Smooth muscle cell (in vitro differentiated cells): ENCODE measurements at regions not wholly inside any gene's neighbourhood (a gene's known extent, or its start where the extent isn't known, plus 50 kb on each side); places are given as distances from the start of the nearest gene placed in this dataset.

ENCODE experiments used
- DNase-seq: peaks from one replicate; lab custom pipeline; 2025; ENCODE audit not compliant: unreplicated experiment; lab: John Stamatoyannopoulos, UW
- H2AFZ ChIP-seq: fragments of 200-600 bp; sonication (generic); 2 replicates; pipeline ENCODE4 v1.6.0; 2016; ENCODE audit warnings: antibody characterized with exemption, low read depth, mild to moderate bottlenecking
- H3F3A ChIP-seq: fragments of 200-600 bp; sonication (generic); 2 replicates; pipeline ENCODE4 v1.6.0; 2017; ENCODE audit warnings: antibody characterized with exemption, low read depth
- H3K27ac ChIP-seq: fragments of 200-600 bp; sonication (generic); 2 replicates; pipeline ENCODE4 v1.5.1; 2016; ENCODE audit warnings: low read depth, mild to moderate bottlenecking
- H3K27me3 ChIP-seq: fragments of 200-600 bp; sonication (generic); 2 replicates; pipeline ENCODE4 v1.6.1; 2016; ENCODE audit warnings: low read depth, mild to moderate bottlenecking
- H3K36me3 ChIP-seq: fragments of 200-600 bp; sonication (generic); 2 replicates; pipeline ENCODE4 v1.5.1; 2016; ENCODE audit warnings: low read depth
- H3K4me1 ChIP-seq: fragments of 200-600 bp; sonication (generic); 2 replicates; pipeline ENCODE4 v1.5.1; 2016; ENCODE audit warnings: low read depth
- H3K4me2 ChIP-seq: fragments of 200-600 bp; sonication (generic); 2 replicates; pipeline ENCODE4 v1.6.0; 2016; ENCODE audit warnings: mild to moderate bottlenecking
- H3K4me3 ChIP-seq: fragments of 200-600 bp; sonication (generic); 2 replicates; pipeline ENCODE4 v1.5.1; 2016; ENCODE audit warnings: mild to moderate bottlenecking
- H3K79me2 ChIP-seq: fragments of 200-600 bp; sonication (generic); 2 replicates; pipeline ENCODE4 v1.6.0; 2016; ENCODE audit warnings: low read depth, mild to moderate bottlenecking
- H3K9ac ChIP-seq: fragments of 200-600 bp; sonication (generic); 2 replicates; pipeline ENCODE4 v1.6.0; 2016; ENCODE audit warnings: low read depth
- H3K9me3 ChIP-seq: fragments of 200-600 bp; sonication (generic); replicated peaks from 2 replicates; pipeline ENCODE4 v1.5.1; 2016; ENCODE audit warnings: low read depth
- H4K20me1 ChIP-seq: fragments of 200-600 bp; sonication (generic); 2 replicates; pipeline ENCODE4 v1.6.0; 2016; ENCODE audit warnings: low read depth
- WGBS: methylation state at CpG from one replicate; pipeline ENCODE4 v1.1.7; 2016; ENCODE audit warnings: low lambda C conversion rate; 5-methylcytosine and 5-hydroxymethylcytosine counted together
- TF ChIP-seq, protein P1 (sequence below): fragments of 200-600 bp; sonication (generic); IDR thresholded peaks from 2 replicates; pipeline ENCODE4 v1.5.1; 2017; ENCODE audit warnings: borderline replicate concordance, mild to moderate bottlenecking, antibody characterized with exemption; ENCODE audit not compliant: insufficient read depth, poor library complexity, severe bottlenecking

DNA sequence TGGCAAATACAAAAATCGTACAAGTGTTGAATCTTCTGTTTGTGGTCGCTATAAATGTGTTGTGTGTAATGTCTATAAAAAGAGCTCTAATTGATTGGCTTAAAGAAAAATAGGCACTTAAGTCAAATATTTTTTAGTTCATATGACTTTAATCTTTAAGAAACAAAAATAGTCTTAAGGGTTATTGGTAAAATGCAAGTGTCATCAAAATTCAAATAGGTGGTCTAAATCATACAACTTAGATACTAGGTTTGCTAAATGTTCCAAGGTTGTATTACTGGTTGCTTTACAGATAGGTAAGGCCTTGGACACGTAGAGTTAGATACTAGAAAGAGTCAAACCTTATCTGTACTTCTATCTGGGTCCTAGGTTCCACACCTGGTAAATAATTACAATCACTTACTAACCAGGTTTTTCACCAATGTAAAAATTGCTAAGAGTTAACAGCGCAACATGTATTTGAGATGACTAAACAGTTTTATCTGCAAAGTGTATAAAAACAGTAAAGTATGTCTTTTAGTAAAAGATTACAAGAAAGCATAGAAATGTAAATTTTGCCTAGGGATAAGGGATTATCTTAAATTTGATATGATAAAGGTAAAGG is 91.1 kb upstream of the GNAZ start:
- no peaks in the 10 kb centered on the region for H3F3A ChIP-seq
- TF ChIP-seq, protein P1, sequence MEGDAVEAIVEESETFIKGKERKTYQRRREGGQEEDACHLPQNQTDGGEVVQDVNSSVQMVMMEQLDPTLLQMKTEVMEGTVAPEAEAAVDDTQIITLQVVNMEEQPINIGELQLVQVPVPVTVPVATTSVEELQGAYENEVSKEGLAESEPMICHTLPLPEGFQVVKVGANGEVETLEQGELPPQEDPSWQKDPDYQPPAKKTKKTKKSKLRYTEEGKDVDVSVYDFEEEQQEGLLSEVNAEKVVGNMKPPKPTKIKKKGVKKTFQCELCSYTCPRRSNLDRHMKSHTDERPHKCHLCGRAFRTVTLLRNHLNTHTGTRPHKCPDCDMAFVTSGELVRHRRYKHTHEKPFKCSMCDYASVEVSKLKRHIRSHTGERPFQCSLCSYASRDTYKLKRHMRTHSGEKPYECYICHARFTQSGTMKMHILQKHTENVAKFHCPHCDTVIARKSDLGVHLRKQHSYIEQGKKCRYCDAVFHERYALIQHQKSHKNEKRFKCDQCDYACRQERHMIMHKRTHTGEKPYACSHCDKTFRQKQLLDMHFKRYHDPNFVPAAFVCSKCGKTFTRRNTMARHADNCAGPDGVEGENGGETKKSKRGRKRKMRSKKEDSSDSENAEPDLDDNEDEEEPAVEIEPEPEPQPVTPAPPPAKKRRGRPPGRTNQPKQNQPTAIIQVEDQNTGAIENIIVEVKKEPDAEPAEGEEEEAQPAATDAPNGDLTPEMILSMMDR = no peak
- no peaks in the 10 kb centered on the region for H3K4me1 ChIP-seq
- H3K79me2 ChIP-seq = no peaks in the 10 kb centered on the region
- H3K27me3 ChIP-seq = no peaks in the 10 kb centered on the region
- H2AFZ ChIP-seq = no peak overlapping the region
- no peaks in the 10 kb centered on the region for H4K20me1 ChIP-seq
- no peak for DNase-seq
- no peak overlapping the region for H3K4me3 ChIP-seq
- H3K4me2 ChIP-seq = no peak overlapping the region
- WGBS = 71% methylated on average over 4 of the region's 4 CpGs
- no peak overlapping the region for H3K9ac ChIP-seq
- no peaks in the 10 kb centered on the region for H3K9me3 ChIP-seq
- H3K27ac ChIP-seq = no peak overlapping the region
- no peaks in the 10 kb centered on the region for H3K36me3 ChIP-seq

DNA sequence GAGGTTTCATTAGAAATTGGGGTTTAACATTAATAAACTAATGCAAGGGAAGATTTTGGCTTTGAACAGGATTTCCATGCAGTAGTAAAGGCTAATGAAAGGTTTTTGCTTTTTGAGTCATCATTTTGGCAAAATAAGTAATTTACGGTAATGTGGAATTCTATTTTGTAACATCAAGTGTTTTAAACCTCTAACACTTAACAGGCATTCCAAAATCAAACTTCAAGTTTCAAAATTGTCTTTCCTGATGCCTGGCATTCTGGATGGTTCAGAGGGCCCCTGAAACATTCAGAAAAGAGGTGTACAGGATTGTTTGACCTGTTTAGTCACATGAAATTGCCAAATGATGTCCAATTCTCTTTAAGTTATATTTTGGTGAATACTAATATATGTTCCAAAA is 90.4 kb upstream of the GNAZ start:
- Histone ChIP-seq H3F3A (no peaks in the 10 kb centered on the region), H4K20me1 (no peaks in the 10 kb centered on the region), H3K9me3 (no peaks in the 10 kb centered on the region), H2AFZ (no peak overlapping the region), H3K4me1 (no peaks in the 10 kb centered on the region), H3K36me3 (no peaks in the 10 kb centered on the region), H3K27ac (no peak overlapping the region), H3K79me2 (no peaks in the 10 kb centered on the region), H3K9ac (no peak overlapping the region), H3K4me3 (no peak overlapping the region), H3K27me3 (no peaks in the 10 kb centered on the region), H3K4me2 (no peak overlapping the region)
- 83% methylated on average over 1 of the region's 1 CpG for WGBS
- DNase-seq = no peak
- TF ChIP-seq, protein P1 = no peak

DNA sequence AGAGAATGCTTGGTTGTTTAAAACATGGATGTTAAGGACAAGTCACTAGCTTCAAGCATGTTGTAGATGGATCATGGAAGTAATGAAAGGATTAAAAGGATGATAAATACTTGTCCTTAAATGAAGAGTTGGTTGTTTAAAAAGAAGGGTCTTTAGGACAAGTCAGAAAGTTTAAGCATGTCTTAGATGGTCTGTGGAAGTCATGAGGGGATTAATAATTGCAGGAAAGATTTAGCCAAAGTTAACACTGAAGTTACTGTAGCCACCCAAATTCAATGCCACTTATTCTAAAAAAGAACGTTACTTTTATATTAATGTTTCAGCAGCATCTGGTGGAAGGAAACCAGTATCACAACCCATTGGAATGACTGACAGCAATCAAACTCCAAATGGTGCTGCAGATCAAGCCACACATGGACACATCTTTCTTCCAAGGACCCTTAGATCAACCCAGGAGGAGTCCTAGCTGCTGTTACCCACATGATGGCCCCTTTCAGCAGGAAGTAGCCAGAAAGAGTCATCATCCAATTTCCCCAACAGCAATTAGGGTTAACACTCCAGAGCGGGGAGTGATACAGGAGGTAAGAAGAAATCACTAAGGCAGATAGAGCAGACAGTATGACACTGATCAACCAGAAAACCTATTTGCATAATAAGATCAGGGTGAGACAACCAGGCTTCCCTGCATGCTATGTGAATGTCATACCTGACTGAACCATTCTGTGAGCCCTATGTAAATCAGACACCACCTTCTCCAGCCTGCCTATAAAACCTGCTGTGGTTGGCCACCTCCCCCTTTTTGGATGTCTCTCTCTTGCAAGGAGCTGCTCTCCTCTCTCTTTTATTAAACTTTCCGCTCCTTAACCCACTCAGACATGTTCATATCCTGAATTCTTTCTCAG is 88.4 kb upstream of the GNAZ start:
- Histone ChIP-seq H3K27ac (no peak overlapping the region), H4K20me1 (no peaks in the 10 kb centered on the region), H3K9me3 (no peaks in the 10 kb centered on the region), H3K9ac (no peak overlapping the region), H3K4me3 (no peak overlapping the region), H3K4me1 (no peaks in the 10 kb centered on the region), H2AFZ (no peak overlapping the region), H3F3A (no peaks in the 10 kb centered on the region), H3K36me3 (no peaks in the 10 kb centered on the region), H3K79me2 (no peaks in the 10 kb centered on the region), H3K4me2 (no peak overlapping the region), H3K27me3 (no peaks in the 10 kb centered on the region)
- 63% methylated on average over 3 of the region's 3 CpGs for WGBS
- no peak for DNase-seq
- TF ChIP-seq, protein P1 = no peak
